DND-41 (cell line): ENCODE measurements at regions not wholly inside any gene's neighbourhood (a gene's known extent, or its start where the extent isn't known, plus 50 kb on each side); places are given as distances from the start of the nearest gene placed in this dataset.
"Not testable (repeated sequence)": the region's sequence is repeated elsewhere in the genome, so short reads cannot be mapped to it uniquely, and the experiment has no call there.

Experiments used
- CTCF ChIP-seq: IDR thresholded peaks from 2 replicates; pipeline ENCODE4 v1.5.1; 2012; ENCODE audit warnings: borderline replicate concordance, low read length, moderate library complexity, mild to moderate bottlenecking; ENCODE audit not compliant: poor library complexity, severe bottlenecking; ENCODE audit errors: extremely low read depth
- EZH2 ChIP-seq: IDR thresholded peaks from 3 replicates; pipeline ENCODE4 v1.6.1; 2012; ENCODE audit warnings: borderline replicate concordance, low read depth, mild to moderate bottlenecking, moderate library complexity, low read length, inconsistent platforms; ENCODE audit not compliant: severe bottlenecking

GRCh38 chr16:47974971-47975370 lies 180.8 kb downstream of the ABCC12 start:
- TF ChIP-seq CTCF, EZH2: not testable (repeated sequence)
